Heart right ventricle (tissue), 16 donors: ENCODE measurements at regions not wholly inside any gene's neighbourhood (a gene's known extent, or its start where the extent isn't known, plus 50 kb on each side); places are given as distances from the start of the nearest gene placed in this dataset.

Source experiments
- ATAC-seq, 8 donors: fragments of 200-7000 bp; cut with Tn5 transposase; one replicate each; pipeline ENCODE4 v1.9.1; 2020; ENCODE audit warnings: mild to moderate bottlenecking in 8 of 8, moderate library complexity in 8 of 8, moderate number of reproducible peaks in 1 of 8
- DNase-seq, 2 donors: peaks; one replicate each; pipeline ENCODE4 v3.0.0-alpha.2; 2020
- H3K27ac ChIP-seq, 10 donors: fragments of 200-600 bp; sonication (generic) in 2 of 10; one replicate each; pipeline versions ENCODE4 v1.5.0 to v1.8.0; 2020 to 2022; ENCODE audit warnings: mild to moderate bottlenecking in 3 of 10
- H3K27me3 ChIP-seq, 7 donors: fragments of 200-600 bp; one replicate each; pipeline ENCODE4 v1.8.0; 2021 to 2022; ENCODE audit warnings: mild to moderate bottlenecking in 2 of 7
- H3K36me3 ChIP-seq, 9 donors: fragments of 200-600 bp; sonication (generic) in 1 of 9; one replicate each; pipeline versions ENCODE4 v1.5.0 to v1.8.0; 2020 to 2022; ENCODE audit warnings: mild to moderate bottlenecking in 2 of 9
- H3K4me1 ChIP-seq, 9 donors: fragments of 200-600 bp; sonication (generic) in 1 of 9; one replicate each; pipeline versions ENCODE4 v1.5.0 to v1.8.0; 2020 to 2022; ENCODE audit warnings: mild to moderate bottlenecking in 4 of 9
- H3K4me3 ChIP-seq, 10 donors: fragments of 200-600 bp; sonication (generic) in 2 of 10; one replicate each; pipeline versions ENCODE4 v1.5.0 to v1.8.0; 2020 to 2022; ENCODE audit warnings: mild to moderate bottlenecking in 7 of 10, moderate library complexity in 2 of 10
- H3K9me3 ChIP-seq, 11 donors: fragments of 200-600 bp in 10 of 11; sonication (generic) in 2 of 11; one replicate each; pipeline versions ENCODE4 v1.5.0 to v1.8.0; 2013 to 2022; ENCODE audit warnings: mild to moderate bottlenecking in 2 of 11, control low read depth in 1 of 11, moderate library complexity in 1 of 11
- WGBS, 2 donors: extraction: QIAGEN DNeasy Blood & Tissue Kit; methylation state at CpG; one replicate each; pipeline ENCODE4 v1.1.7; 2013; ENCODE audit warnings: inconsistent platforms in 1 of 2; 5-methylcytosine and 5-hydroxymethylcytosine counted together
- intact Hi-C, 10 donors: fragments of 100-400 bp; cut with DNase I; formaldehyde crosslinking; loops; one replicate each; pipeline versions ENCODE4 v1.11.1 to v1.14.2; 2022
- TF ChIP-seq, protein P1 (sequence below), 9 donors: fragments of 200-600 bp; sonication (generic) in 2 of 9; IDR thresholded peaks; one replicate each; pipeline versions ENCODE4 v1.5.0 to v1.8.0; 2021 to 2022; ENCODE audit warnings: antibody characterized with exemption in 9 of 9, mild to moderate bottlenecking in 5 of 9, moderate library complexity in 1 of 9
- donor health status: Arrhythmogenic right ventricular cardiomyopathy.
- donor health status: ischemic (EF 13 %, LVEDD 7.1; RV severe dilation, severe dysfunction).
- donor health status: healthy with polysubstance abuse.
- donor health status: DM: no; HTN: yes; CAD: no.
- donor health status: DM: no; HTN: no; CAD: no.
- donor health status: ischemic (EF 25% LVEDD 6.9; RV normal size, moderate dysfunction).
- donor health status: ischemic (EF 25% LVEDD 5.7; RV mildly dilated, moderate dysfunction).
- donor health status: healthy.
- donor health status: DM: yes; HTN: yes; CAD: no.
- donor health status: Ischemic cardiomyopathy.
- donor health status: ischemic (EF 35%, LVEDD 5.7; RV mildly dilated, moderate dysfunction).
- donor health status: nonischemic (EF 11% LVEDD 7.7; RV severe dilation, severe dysfunction).
- donor health status: DM: yes; HTN: yes; CAD: no.
- donor health status: PGD.
- donor health status: ischemic (EF 29% LVEDD 5.4; RV normal size, mild dysfunction).
- donor health status: nonischemic (EF 23%, LVEDD 6.1; RV moderate dilation, normal function).

DNA sequence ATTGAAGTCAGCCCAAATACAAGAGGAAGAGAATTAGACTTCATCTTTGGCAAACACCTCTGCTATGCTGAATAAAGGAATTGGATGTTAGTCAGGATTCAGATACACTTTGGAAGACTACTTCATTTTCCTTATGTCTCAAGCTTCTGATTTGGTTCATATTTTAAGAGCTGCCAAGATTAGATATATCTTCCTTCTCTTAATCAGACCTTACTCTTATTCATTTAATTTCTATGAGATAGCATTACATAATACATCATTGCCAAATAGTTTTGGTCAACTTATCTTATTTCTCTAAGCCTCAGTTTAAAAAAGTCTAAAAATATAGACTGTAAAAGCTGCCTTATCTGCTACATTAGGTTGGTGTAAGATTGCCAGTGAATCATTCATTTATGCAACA lies 330.6 kb upstream of the NAV3 start:
- ATAC-seq: no peak
- TF ChIP-seq, protein P1, sequence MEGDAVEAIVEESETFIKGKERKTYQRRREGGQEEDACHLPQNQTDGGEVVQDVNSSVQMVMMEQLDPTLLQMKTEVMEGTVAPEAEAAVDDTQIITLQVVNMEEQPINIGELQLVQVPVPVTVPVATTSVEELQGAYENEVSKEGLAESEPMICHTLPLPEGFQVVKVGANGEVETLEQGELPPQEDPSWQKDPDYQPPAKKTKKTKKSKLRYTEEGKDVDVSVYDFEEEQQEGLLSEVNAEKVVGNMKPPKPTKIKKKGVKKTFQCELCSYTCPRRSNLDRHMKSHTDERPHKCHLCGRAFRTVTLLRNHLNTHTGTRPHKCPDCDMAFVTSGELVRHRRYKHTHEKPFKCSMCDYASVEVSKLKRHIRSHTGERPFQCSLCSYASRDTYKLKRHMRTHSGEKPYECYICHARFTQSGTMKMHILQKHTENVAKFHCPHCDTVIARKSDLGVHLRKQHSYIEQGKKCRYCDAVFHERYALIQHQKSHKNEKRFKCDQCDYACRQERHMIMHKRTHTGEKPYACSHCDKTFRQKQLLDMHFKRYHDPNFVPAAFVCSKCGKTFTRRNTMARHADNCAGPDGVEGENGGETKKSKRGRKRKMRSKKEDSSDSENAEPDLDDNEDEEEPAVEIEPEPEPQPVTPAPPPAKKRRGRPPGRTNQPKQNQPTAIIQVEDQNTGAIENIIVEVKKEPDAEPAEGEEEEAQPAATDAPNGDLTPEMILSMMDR (IDR thresholded peaks at IDR 0.05): no peak
- intact Hi-C loops: no loop called here

DNA sequence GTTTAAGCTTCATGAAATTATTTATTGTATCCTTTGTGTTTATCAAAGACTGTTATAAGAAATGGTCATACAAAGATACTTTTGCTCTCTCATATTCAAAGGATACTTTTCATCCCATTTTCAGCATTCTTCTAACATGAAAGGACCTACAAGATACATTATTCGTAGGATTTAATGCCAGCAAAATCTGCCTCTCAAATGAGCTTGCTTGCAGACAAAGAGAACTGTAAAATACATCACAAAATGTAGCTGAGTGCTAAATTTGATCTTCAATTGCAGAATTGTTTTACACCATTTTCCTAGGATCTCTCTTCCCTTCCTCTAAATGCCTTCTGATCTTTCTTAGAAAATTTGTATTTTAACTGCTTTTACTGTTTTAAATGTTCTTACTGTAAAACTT lies 333.0 kb upstream of the NAV3 start:
- WGBS, 2 donors: 84 to 93% methylated on average over 1 of the region's 1 CpG
- ATAC-seq: no peak
- intact Hi-C loops: no loop called here
- no peaks in the 10 kb centered on the region for H3K27me3 ChIP-seq
- TF ChIP-seq, protein P1 (IDR thresholded peaks at IDR 0.05): no peak
- peaks cover 0 to 6% (median 0%) of the 10 kb centered on the region in 9 donors for H3K4me1 ChIP-seq
- H3K36me3 ChIP-seq: no peaks in the 10 kb centered on the region
- H3K4me3 ChIP-seq: no peak overlapping the region
- no peaks in the 10 kb centered on the region for H3K9me3 ChIP-seq
- H3K27ac ChIP-seq: no peak overlapping the region
- no peak for DNase-seq

More for the DNA sequence above, 330.6 kb upstream of the NAV3 start:
- H3K9me3 ChIP-seq: no peaks in the 10 kb centered on the region
- no peak overlapping the region for H3K27ac ChIP-seq
- no peaks in the 10 kb centered on the region for H3K36me3 ChIP-seq
- no peak for DNase-seq
- H3K4me3 ChIP-seq: no peak overlapping the region
- no peaks in the 10 kb centered on the region for H3K4me1 ChIP-seq
- H3K27me3 ChIP-seq: no peaks in the 10 kb centered on the region

DNA sequence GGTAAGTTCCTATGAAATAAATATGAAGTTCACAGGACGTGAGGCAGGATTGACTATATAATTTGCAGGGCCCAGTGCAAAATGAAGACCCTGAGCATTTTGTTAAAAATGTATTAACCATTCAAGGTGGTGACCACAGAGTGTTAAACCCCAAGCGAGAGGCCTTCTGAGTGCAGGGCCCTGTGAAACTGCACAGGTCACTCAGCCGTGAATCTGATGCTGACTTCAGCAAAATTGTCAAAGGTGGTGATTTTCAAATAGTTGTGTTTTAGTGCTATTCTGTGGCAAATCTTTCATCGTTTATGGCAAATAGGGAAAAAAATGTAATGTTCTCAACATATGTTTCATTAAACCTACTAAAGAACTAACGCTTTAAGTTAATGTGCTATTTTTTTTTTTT lies 334.0 kb upstream of the NAV3 start:
- DNase-seq (no peak), ATAC-seq (no peak)
- TF ChIP-seq, protein P1 (IDR thresholded peaks at IDR 0.05): no peak
- H3K27ac ChIP-seq: no peak overlapping the region
- intact Hi-C loops: no loop called here
- no peaks in the 10 kb centered on the region for H3K36me3 ChIP-seq
- H3K4me3 ChIP-seq: no peak overlapping the region
- H3K4me1 ChIP-seq: peaks cover 0 to 6% (median 0%) of the 10 kb centered on the region in 9 donors
- WGBS, 2 donors: 93 to 98% methylated on average over 5 of the region's 5 CpGs
- no peaks in the 10 kb centered on the region for H3K9me3 ChIP-seq
- no peaks in the 10 kb centered on the region for H3K27me3 ChIP-seq

DNA sequence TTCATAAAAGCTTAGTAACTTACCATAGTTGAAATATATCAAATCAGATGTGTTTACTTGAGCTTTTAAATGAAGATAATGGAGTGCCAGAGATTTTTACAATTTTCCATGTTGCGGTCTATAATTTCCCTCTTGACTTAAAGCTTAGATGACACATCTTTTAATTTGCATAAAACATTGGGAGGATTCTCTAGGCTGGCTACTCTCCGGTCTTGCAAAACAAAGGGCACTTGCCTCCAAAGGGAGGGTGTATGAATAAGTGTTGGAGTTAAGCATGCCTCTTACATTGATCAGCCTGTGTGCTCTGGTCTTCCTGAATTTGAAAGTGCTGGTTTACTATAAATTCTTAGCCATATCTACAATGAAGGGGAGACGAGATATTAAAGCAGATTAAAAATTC lies 336.4 kb upstream of the NAV3 start:
- no peak overlapping the region for H3K4me3 ChIP-seq
- H3K36me3 ChIP-seq: no peaks in the 10 kb centered on the region
- no peaks in the 10 kb centered on the region for H3K27me3 ChIP-seq
- TF ChIP-seq, protein P1 (IDR thresholded peaks at IDR 0.05): no peak
- intact Hi-C loops: no loop called here
- ATAC-seq (no peak), DNase-seq (no peak)
- 74 to 99% methylated on average over 3 of the region's 3 CpGs for WGBS, 2 donors
- no peak overlapping the region for H3K27ac ChIP-seq
- H3K9me3 ChIP-seq: no peaks in the 10 kb centered on the region
- peaks cover 0 to 6% (median 0%) of the 10 kb centered on the region in 9 donors for H3K4me1 ChIP-seq
